ENCODE measurements at regions not wholly inside any gene's neighbourhood (a gene's known extent, or its start where the extent isn't known, plus 50 kb on each side); places are given as distances from the start of the nearest gene placed in this dataset.

DNA sequence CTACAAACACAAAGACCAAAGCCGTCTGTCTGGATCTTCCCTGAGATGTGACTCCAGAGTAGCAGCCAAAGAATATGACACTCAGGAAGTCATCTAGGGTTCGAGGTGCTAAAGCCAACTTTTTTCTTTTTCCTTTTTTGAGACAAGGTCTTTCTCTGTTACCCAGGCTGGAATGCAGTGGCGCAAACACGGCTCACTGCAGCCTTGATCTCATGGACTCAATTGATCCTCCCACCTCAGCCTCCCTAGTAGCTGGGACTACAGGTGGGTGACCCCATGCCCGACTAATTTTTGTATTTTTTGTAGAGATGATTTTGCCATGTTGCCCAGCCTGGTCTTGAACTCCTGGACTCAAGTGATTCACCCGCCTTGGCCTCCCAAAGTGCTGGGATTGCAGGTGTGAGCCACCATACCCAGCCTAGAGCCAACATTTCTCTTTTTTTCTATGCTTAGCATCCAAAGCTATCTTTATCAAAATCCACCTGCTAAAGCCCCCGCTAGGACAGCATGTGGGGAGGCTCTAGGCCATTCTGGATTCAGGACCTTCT is 92.8 kb downstream of the TMEM17 start:
- Histone ChIP-seq H3K9me3 (replicated peaks; ENCODE audit: control insufficient read depth, low read depth, low read length) (no peaks in the 10 kb centered on the region), H3K4me3 (ENCODE audit: low read length) (no peak overlapping the region), H3K27ac (ENCODE audit: low read length) (no peak overlapping the region), H3K4me1 (ENCODE audit: control insufficient read depth, insufficient read depth, low read length) (peaks cover 19% of the 10 kb centered on the region), H3K27me3 (ENCODE audit: control insufficient read depth, insufficient read depth, low read length) (no peaks in the 10 kb centered on the region), H3K36me3 (ENCODE audit: control insufficient read depth, insufficient read depth, low read length) (no peaks in the 10 kb centered on the region)
- 95% methylated on average over 5 of the region's 7 CpGs for WGBS (ENCODE audit: insufficient coverage)
- DNase-seq = no peak

DNA sequence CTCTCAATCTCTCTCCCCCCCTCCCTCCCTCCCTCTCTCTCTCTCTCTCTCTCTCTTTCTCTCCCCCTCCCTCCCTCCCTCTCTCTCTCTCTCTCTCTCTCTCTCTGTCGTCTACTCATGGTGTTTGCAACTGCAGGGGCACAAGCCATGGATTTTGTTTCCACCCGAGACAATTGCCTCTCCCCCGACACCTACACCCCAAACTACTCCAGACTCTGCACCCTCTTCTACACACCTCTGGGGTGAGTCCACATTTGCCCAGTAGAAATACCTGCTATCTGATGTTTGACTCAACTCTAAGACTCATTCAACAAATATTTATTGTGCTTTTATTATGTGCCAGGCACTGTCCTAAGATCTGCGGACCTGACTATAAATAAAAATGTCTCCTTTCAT is 93.7 kb downstream of the TMEM17 start:
- Histone ChIP-seq H3K27me3 (ENCODE audit: control insufficient read depth, insufficient read depth, low read length) (no peaks in the 10 kb centered on the region), H3K4me1 (ENCODE audit: control insufficient read depth, insufficient read depth, low read length) (peaks cover 23% of the 10 kb centered on the region), H3K27ac (ENCODE audit: low read length) (no peak overlapping the region), H3K4me3 (ENCODE audit: low read length) (no peak overlapping the region), H3K36me3 (ENCODE audit: control insufficient read depth, insufficient read depth, low read length) (no peaks in the 10 kb centered on the region), H3K9me3 (replicated peaks; ENCODE audit: control insufficient read depth, low read depth, low read length) (no peaks in the 10 kb centered on the region)
- DNase-seq = no peak
- no CpG with 5 or more reads among the region's 4 CpGs for WGBS (ENCODE audit: insufficient coverage)

DNA sequence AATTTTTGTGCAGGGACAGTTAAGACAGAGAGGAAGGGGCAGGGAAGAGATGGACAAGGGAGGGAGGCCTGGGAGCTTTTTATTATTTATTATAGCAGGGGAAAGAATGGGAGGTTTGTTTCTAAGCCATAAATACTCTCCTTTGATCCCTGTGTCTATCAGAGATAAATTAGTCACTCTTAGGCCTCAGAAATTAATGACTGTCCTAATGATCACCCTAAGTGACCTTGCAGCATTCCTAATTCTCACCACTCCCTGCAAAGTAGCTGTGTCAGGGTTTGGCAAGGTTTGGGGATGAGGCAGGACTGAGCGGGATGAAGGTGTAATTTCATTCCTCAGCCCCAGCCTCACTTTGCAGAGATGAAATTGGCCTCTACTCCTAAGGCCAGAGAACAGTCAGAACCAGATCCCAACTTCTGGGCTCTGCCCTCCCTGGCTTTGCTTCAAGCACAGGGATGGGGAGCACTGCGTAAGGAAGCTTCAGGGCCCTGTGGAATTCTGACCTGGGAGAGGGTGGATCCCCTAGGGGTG is 95.0 kb downstream of the TMEM17 start:
- 88% methylated on average over 1 of the region's 2 CpGs for WGBS (ENCODE audit: insufficient coverage)
- Histone ChIP-seq H3K9me3 (replicated peaks; ENCODE audit: control insufficient read depth, low read depth, low read length) (no peaks in the 10 kb centered on the region), H3K4me3 (ENCODE audit: low read length) (no peak overlapping the region), H3K36me3 (ENCODE audit: control insufficient read depth, insufficient read depth, low read length) (no peaks in the 10 kb centered on the region), H3K27ac (ENCODE audit: low read length) (no peak overlapping the region), H3K27me3 (ENCODE audit: control insufficient read depth, insufficient read depth, low read length) (no peaks in the 10 kb centered on the region), H3K4me1 (ENCODE audit: control insufficient read depth, insufficient read depth, low read length) (peaks cover 23% of the 10 kb centered on the region)
- peak; percentile 16 for DNase-seq

DNA sequence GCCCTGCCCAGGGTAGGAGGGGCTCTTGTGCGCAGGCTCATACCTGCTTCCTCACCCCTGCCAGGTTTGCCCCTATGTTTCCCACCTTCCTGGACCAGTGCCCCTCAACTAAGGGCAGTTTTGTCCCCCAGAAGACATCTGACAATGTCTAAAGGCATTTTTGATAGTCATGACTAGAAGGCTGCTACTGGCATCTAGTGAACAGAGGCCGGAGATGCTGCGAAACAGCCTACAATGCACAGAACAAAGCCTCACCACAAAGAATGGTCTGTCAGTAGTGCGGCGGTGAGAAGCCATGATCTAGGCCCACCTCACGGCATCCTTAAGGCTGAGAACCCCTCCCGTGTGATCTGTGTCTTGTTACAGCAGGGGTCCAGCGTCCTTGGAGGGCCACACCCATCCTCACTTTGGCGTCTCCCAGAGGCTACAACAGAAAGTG is 96.0 kb downstream of the TMEM17 start:
- no peaks in the 10 kb centered on the region for H3K9me3 ChIP-seq (replicated peaks; ENCODE audit: control insufficient read depth, low read depth, low read length)
- 69% methylated on average over 9 of the region's 9 CpGs for WGBS (ENCODE audit: insufficient coverage)
- H3K27me3 ChIP-seq (ENCODE audit: control insufficient read depth, insufficient read depth, low read length) = no peaks in the 10 kb centered on the region
- no peak overlapping the region for H3K4me3 ChIP-seq (ENCODE audit: low read length)
- H3K27ac ChIP-seq (ENCODE audit: low read length) = no peak overlapping the region
- peak; percentile 56 for DNase-seq
- peaks cover 23% of the 10 kb centered on the region for H3K4me1 ChIP-seq (ENCODE audit: control insufficient read depth, insufficient read depth, low read length)
- no peaks in the 10 kb centered on the region for H3K36me3 ChIP-seq (ENCODE audit: control insufficient read depth, insufficient read depth, low read length)

DNA sequence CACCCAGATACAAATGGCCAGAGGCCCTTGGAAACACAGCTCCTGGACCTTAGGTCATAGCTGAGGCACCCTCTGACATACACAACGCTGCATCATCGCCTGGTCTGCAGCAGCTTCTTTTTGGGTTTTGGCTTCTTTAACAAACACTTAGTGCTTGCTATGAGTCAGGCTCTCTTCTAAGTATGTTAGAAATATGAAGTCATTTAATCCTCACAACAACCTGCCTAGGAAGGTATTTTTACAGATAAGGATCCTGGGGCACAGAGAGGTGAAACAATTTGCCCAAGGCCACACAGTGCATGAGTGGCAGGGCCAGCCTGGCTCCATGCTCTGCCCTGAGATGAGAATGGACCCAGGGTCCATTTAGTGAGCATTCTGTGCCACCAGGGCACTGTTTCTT is 96.6 kb downstream of the TMEM17 start:
- Histone ChIP-seq H3K4me1 (ENCODE audit: control insufficient read depth, insufficient read depth, low read length) (peaks cover 23% of the 10 kb centered on the region), H3K27ac (ENCODE audit: low read length) (no peak overlapping the region), H3K27me3 (ENCODE audit: control insufficient read depth, insufficient read depth, low read length) (no peaks in the 10 kb centered on the region), H3K4me3 (ENCODE audit: low read length) (no peak overlapping the region), H3K9me3 (replicated peaks; ENCODE audit: control insufficient read depth, low read depth, low read length) (no peaks in the 10 kb centered on the region), H3K36me3 (ENCODE audit: control insufficient read depth, insufficient read depth, low read length) (no peaks in the 10 kb centered on the region)
- DNase-seq = peak; percentile 24
- WGBS (ENCODE audit: insufficient coverage) = no CpG with 5 or more reads among the region's 2 CpGs

DNA sequence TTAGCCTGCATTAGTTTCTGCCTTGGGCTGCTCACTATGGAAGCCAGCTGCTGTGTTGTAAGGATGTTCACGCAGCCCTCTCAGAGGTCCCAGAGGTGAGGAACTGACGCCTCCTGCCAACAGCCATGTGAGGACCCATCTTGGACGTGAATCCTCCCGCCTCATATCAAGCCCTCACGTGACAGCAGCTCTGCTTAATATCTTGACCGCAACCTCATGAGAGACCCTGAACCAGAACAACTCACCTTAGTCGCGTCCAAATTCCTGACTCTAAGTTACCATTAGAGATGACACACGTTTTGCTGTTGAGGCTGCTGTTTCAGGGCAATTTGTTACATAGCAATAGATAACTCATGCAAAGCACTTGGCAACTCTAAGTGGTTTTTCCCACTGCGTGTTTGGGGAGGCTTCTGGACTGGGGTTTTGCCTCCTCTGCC is 97.7 kb downstream of the TMEM17 start:
- Histone ChIP-seq H3K4me1 (ENCODE audit: control insufficient read depth, insufficient read depth, low read length) (peaks cover 23% of the 10 kb centered on the region), H3K4me3 (ENCODE audit: low read length) (no peak overlapping the region)
- 33% methylated on average over 6 of the region's 10 CpGs for WGBS (ENCODE audit: insufficient coverage)

DNA sequence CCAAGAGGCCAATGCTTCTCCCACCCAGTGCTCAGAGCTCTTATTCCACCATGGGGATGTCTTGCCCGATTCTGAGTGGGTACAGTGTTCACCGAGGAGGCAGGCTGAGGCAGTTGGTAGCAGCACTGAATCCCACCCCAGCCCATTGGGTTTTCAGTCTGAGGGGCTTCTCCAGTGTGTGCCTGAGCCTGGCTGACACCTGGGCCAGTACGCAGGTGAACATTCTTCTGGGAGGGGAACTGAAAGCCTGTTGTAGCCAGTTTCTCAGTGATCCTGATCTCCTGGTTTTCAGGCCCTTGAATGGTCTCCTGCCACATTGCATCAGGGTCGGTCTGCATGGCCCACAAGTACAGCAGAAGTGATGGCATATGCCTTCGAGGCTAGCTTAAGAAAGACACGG is 98.2 kb downstream of the TMEM17 start:
- Histone ChIP-seq H3K27me3 (ENCODE audit: control insufficient read depth, insufficient read depth, low read length) (no peaks in the 10 kb centered on the region), H3K4me1 (ENCODE audit: control insufficient read depth, insufficient read depth, low read length) (peaks cover 23% of the 10 kb centered on the region), H3K4me3 (ENCODE audit: low read length) (no peak overlapping the region), H3K9me3 (replicated peaks; ENCODE audit: control insufficient read depth, low read depth, low read length) (no peaks in the 10 kb centered on the region), H3K27ac (ENCODE audit: low read length) (no peak overlapping the region), H3K36me3 (ENCODE audit: control insufficient read depth, insufficient read depth, low read length) (no peaks in the 10 kb centered on the region)
- 62% methylated on average over 5 of the region's 6 CpGs for whole genome bisulfite sequencing (ENCODE audit: insufficient coverage)
- DNase-seq = no peak

More for the DNA sequence above, 97.7 kb downstream of the TMEM17 start:
- Histone ChIP-seq H3K9me3 (replicated peaks; ENCODE audit: control insufficient read depth, low read depth, low read length) (no peaks in the 10 kb centered on the region), H3K27me3 (ENCODE audit: control insufficient read depth, insufficient read depth, low read length) (no peaks in the 10 kb centered on the region), H3K36me3 (ENCODE audit: control insufficient read depth, insufficient read depth, low read length) (no peaks in the 10 kb centered on the region), H3K27ac (ENCODE audit: low read length) (no peak overlapping the region)
- DNase-seq = peak; percentile 80

DNA sequence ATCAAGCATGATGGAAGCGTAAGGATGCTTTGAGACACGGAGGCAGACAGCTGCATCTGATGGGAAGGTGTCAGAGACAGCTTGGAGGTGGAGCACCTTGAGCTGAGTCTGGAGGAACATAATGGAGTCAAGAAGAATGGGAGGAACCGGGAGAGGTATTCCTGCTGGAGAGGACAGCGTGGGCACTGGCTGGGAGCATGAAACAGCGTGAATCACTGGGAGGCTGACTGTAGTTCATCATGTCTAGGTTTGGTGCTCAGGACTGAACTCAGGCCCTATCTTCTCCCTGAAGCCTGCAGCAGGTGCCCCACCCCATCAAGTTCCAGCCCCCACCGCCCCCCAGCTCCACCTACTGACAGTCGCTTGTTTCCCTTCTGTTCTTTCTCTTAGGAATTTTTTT is 98.6 kb downstream of the TMEM17 start:
- Histone ChIP-seq H3K36me3 (ENCODE audit: control insufficient read depth, insufficient read depth, low read length) (no peaks in the 10 kb centered on the region), H3K27me3 (ENCODE audit: control insufficient read depth, insufficient read depth, low read length) (no peaks in the 10 kb centered on the region), H3K27ac (ENCODE audit: low read length) (no peak overlapping the region), H3K9me3 (replicated peaks; ENCODE audit: control insufficient read depth, low read depth, low read length) (no peaks in the 10 kb centered on the region), H3K4me1 (ENCODE audit: control insufficient read depth, insufficient read depth, low read length) (peaks cover 23% of the 10 kb centered on the region), H3K4me3 (ENCODE audit: low read length) (no peak overlapping the region)
- DNase-seq = no peak
- WGBS (ENCODE audit: insufficient coverage) = 90% methylated on average over 5 of the region's 7 CpGs

DNA sequence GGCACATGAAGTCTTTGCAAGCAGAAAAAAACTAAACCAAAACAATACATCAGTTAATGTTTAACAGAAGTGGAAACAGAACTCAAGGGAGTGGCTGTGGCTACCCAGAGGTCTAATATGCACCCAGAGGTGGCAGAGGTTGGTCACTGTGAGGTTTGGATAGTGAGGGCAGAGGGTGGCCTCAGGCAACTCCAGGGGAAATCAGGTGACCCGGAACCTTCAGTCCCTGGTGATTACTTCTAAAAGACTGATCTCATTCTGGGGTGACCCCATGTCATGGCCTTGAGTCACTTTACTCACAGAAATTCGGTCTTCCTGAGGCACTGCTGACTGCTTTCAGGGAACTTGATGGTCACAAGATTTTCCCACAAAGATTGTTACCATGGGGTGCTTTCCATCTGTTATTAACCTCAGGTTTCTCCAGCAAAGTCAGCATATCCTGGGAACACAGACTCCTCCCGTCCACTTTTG is 99.4 kb downstream of the TMEM17 start:
- Histone ChIP-seq H3K27me3 (ENCODE audit: control insufficient read depth, insufficient read depth, low read length) (no peaks in the 10 kb centered on the region), H3K4me1 (ENCODE audit: control insufficient read depth, insufficient read depth, low read length) (peaks cover 19% of the 10 kb centered on the region), H3K27ac (ENCODE audit: low read length) (no peak overlapping the region), H3K36me3 (ENCODE audit: control insufficient read depth, insufficient read depth, low read length) (no peaks in the 10 kb centered on the region), H3K4me3 (ENCODE audit: low read length) (no peak overlapping the region), H3K9me3 (replicated peaks; ENCODE audit: control insufficient read depth, low read depth, low read length) (no peaks in the 10 kb centered on the region)
- peak; percentile 26 for DNase-seq
- WGBS (ENCODE audit: insufficient coverage) = 75% methylated on average over 3 of the region's 3 CpGs

DNA sequence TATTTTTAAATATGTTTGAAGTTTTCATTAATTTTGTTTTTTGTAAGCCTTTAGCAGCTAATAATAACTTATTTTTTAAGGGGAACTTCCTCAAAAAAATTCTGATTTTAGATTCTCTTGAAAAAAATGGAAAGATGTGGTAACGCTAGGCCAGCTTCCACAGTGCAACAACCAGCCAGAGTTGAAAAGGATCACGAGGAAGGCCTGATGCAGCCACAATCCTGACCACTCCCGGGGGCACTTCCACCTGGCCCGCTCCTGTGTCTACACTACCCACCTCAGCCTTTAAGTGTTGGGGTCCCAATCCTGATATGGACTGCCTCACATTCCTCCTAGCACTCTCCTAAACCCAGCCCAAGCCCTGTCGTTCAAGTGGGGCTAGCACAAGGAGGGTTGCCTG is 101.1 kb downstream of the TMEM17 start:
- 79% methylated on average over 4 of the region's 5 CpGs for WGBS (ENCODE audit: insufficient coverage)
- no peak overlapping the region for H3K27ac ChIP-seq (ENCODE audit: low read length)

DNA sequence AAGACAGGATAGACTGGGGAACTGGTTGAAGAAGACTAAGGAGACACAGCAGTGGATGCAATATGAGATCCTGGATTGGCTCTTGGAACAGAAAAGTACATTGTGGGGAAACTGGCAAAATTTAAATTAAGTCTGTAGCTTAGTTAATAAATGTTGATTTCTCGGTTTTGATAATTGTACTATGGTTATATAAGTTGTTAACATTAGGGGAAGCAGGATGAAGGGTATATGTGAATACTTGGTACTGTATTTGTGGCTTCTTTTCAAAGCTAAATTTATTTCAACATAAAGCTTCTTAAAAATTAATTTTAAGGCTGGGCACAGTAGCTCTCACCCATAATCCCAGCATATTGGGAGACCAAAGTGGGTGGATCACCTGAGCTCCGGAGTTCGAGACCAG is 103.8 kb downstream of the TMEM17 start:
- no peaks in the 10 kb centered on the region for H3K27me3 ChIP-seq (ENCODE audit: control insufficient read depth, insufficient read depth, low read length)
- no peaks in the 10 kb centered on the region for H3K9me3 ChIP-seq (replicated peaks; ENCODE audit: control insufficient read depth, low read depth, low read length)
- DNase-seq = no peak
- no peak overlapping the region for H3K27ac ChIP-seq (ENCODE audit: low read length)
- H3K36me3 ChIP-seq (ENCODE audit: control insufficient read depth, insufficient read depth, low read length) = no peaks in the 10 kb centered on the region
- H3K4me3 ChIP-seq (ENCODE audit: low read length) = no peak overlapping the region
- no peaks in the 10 kb centered on the region for H3K4me1 ChIP-seq (ENCODE audit: control insufficient read depth, insufficient read depth, low read length)
- no CpG with 5 or more reads among the region's 3 CpGs for WGBS (ENCODE audit: insufficient coverage)

More for the DNA sequence above, 101.1 kb downstream of the TMEM17 start:
- Histone ChIP-seq H3K4me1 (ENCODE audit: control insufficient read depth, insufficient read depth, low read length) (peaks cover 12% of the 10 kb centered on the region), H3K9me3 (replicated peaks; ENCODE audit: control insufficient read depth, low read depth, low read length) (no peaks in the 10 kb centered on the region), H3K36me3 (ENCODE audit: control insufficient read depth, insufficient read depth, low read length) (no peaks in the 10 kb centered on the region), H3K4me3 (ENCODE audit: low read length) (no peak overlapping the region), H3K27me3 (ENCODE audit: control insufficient read depth, insufficient read depth, low read length) (no peaks in the 10 kb centered on the region)
- DNase-seq = peak; percentile 33

All from muscle of leg (tissue), 3 donors.